ENCODE measurements at regions not wholly inside any gene's neighbourhood (a gene's known extent, or its start where the extent isn't known, plus 50 kb on each side); places are given as distances from the start of the nearest gene placed in this dataset.

DNA sequence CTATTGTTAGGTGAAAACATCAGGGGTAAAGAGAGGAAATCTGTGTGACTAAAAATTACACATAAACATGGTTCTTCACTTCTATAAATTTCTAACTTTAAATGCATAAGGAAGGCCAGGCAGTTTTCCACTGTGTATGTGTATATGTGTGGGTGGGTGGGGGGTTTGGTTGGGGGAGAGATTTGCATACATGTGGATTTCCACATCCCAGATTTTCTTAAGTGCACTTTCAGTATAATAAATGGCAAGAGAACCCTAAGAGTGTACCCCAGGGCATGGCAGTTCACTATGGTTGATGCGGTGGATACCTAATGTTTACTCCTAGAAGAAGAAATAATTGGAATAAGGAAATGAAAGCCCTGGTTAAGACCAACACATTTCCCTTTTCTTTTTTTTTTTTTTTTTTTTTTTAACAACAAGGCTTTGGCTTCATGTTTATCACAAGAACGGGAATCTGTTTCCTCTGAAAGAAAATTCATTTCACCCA lies 451.8 kb upstream of the CCL2 start:
- Histone ChIP-seq H3K4me1 (ENCODE audit: insufficient read depth, low read length, severe bottlenecking) (no peaks in the 10 kb centered on the region), H3K4me3 (ENCODE audit: low read depth, low read length, poor library complexity, severe bottlenecking) (no peak overlapping the region), H3K27ac (ENCODE audit: low read depth, low read length, poor library complexity, severe bottlenecking) (no peak overlapping the region), H3K9me3 (ENCODE audit: low read length) (no peaks in the 10 kb centered on the region), H3K9me2 (ENCODE audit: low read depth, low read length) (no peaks in the 10 kb centered on the region), H4K20me1 (ENCODE audit: insufficient read depth, low read length) (no peaks in the 10 kb centered on the region), H2AFZ (ENCODE audit: low read length) (no peak overlapping the region), H3K27me3 (ENCODE audit: insufficient read depth, low read length) (no peaks in the 10 kb centered on the region), H3K4me2 (ENCODE audit: low read length) (no peak overlapping the region), H3K9ac (ENCODE audit: low read length) (no peak overlapping the region), H3F3A (ENCODE audit: insufficient read depth, low read length) (no peaks in the 10 kb centered on the region), H3K36me3 (ENCODE audit: insufficient read depth, low read length) (no peaks in the 10 kb centered on the region), H3K79me2 (ENCODE audit: insufficient read depth, low read length) (no peaks in the 10 kb centered on the region)
- no peak for TF ChIP-seq EZH2 (IDR thresholded peaks at IDR 0.05; ENCODE audit: borderline replicate concordance, low read length)
- TF ChIP-seq, protein P1, sequence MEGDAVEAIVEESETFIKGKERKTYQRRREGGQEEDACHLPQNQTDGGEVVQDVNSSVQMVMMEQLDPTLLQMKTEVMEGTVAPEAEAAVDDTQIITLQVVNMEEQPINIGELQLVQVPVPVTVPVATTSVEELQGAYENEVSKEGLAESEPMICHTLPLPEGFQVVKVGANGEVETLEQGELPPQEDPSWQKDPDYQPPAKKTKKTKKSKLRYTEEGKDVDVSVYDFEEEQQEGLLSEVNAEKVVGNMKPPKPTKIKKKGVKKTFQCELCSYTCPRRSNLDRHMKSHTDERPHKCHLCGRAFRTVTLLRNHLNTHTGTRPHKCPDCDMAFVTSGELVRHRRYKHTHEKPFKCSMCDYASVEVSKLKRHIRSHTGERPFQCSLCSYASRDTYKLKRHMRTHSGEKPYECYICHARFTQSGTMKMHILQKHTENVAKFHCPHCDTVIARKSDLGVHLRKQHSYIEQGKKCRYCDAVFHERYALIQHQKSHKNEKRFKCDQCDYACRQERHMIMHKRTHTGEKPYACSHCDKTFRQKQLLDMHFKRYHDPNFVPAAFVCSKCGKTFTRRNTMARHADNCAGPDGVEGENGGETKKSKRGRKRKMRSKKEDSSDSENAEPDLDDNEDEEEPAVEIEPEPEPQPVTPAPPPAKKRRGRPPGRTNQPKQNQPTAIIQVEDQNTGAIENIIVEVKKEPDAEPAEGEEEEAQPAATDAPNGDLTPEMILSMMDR (IDR thresholded peaks at IDR 0.05; ENCODE audit: low read length): no peak

- no peaks in the 10 kb centered on the region for H3K4me1 ChIP-seq (ENCODE audit: insufficient read depth, low read length, severe bottlenecking)
- no peaks in the 10 kb centered on the region for H4K20me1 ChIP-seq (ENCODE audit: insufficient read depth, low read length)
- H3K27me3 ChIP-seq (ENCODE audit: insufficient read depth, low read length): no peaks in the 10 kb centered on the region
- no peak overlapping the region for H3K27ac ChIP-seq (ENCODE audit: low read depth, low read length, poor library complexity, severe bottlenecking)
- no peaks in the 10 kb centered on the region for H3K36me3 ChIP-seq (ENCODE audit: insufficient read depth, low read length)
- H3K4me2 ChIP-seq (ENCODE audit: low read length): no peak overlapping the region
- no peaks in the 10 kb centered on the region for H3K9me2 ChIP-seq (ENCODE audit: low read depth, low read length)
- H3K9me3 ChIP-seq (ENCODE audit: low read length): no peaks in the 10 kb centered on the region
- no peak for TF ChIP-seq EZH2 (IDR thresholded peaks at IDR 0.05; ENCODE audit: borderline replicate concordance, low read length)
- TF ChIP-seq, protein P1 (IDR thresholded peaks at IDR 0.05; ENCODE audit: low read length): no peak
- no peak overlapping the region for H3K4me3 ChIP-seq (ENCODE audit: low read depth, low read length, poor library complexity, severe bottlenecking)
- no peaks in the 10 kb centered on the region for H3K79me2 ChIP-seq (ENCODE audit: insufficient read depth, low read length)
- H3F3A ChIP-seq (ENCODE audit: insufficient read depth, low read length): no peaks in the 10 kb centered on the region
- no peak overlapping the region for H3K9ac ChIP-seq (ENCODE audit: low read length)
- H2AFZ ChIP-seq (ENCODE audit: low read length): no peak overlapping the region
Observed at GRCh38 chr17:33803686-33804085, 451.4 kb upstream of the CCL2 start.

- TF ChIP-seq EZH2 (IDR thresholded peaks at IDR 0.05; ENCODE audit: borderline replicate concordance, low read length): no peak
- TF ChIP-seq, protein P1 (IDR thresholded peaks at IDR 0.05; ENCODE audit: low read length): no peak
- H3K27me3 ChIP-seq (ENCODE audit: insufficient read depth, low read length): no peaks in the 10 kb centered on the region
- H3K27ac ChIP-seq (ENCODE audit: low read depth, low read length, poor library complexity, severe bottlenecking): no peak overlapping the region
- no peak overlapping the region for H3K9ac ChIP-seq (ENCODE audit: low read length)
- no peak overlapping the region for H2AFZ ChIP-seq (ENCODE audit: low read length)
- no peaks in the 10 kb centered on the region for H3K4me1 ChIP-seq (ENCODE audit: insufficient read depth, low read length, severe bottlenecking)
- H3K9me2 ChIP-seq (ENCODE audit: low read depth, low read length): no peaks in the 10 kb centered on the region
- H3K36me3 ChIP-seq (ENCODE audit: insufficient read depth, low read length): no peaks in the 10 kb centered on the region
- H3K4me3 ChIP-seq (ENCODE audit: low read depth, low read length, poor library complexity, severe bottlenecking): no peak overlapping the region
- no peaks in the 10 kb centered on the region for H4K20me1 ChIP-seq (ENCODE audit: insufficient read depth, low read length)
- H3K4me2 ChIP-seq (ENCODE audit: low read length): no peak overlapping the region
- no peaks in the 10 kb centered on the region for H3K9me3 ChIP-seq (ENCODE audit: low read length)
- H3F3A ChIP-seq (ENCODE audit: insufficient read depth, low read length): no peaks in the 10 kb centered on the region
- no peaks in the 10 kb centered on the region for H3K79me2 ChIP-seq (ENCODE audit: insufficient read depth, low read length)
Observed at GRCh38 chr17:33804401-33804800, 450.7 kb upstream of the CCL2 start.
